DMS114 treated with DMSO at 0.1 percent for 48 hours (cell line): ENCODE measurements at regions not wholly inside any gene's neighbourhood (a gene's known extent, or its start where the extent isn't known, plus 50 kb on each side); places are given as distances from the start of the nearest gene placed in this dataset.

ENCODE experiments used
- DNase-seq: peaks from one replicate; lab custom pipeline; 2025; ENCODE audit not compliant: unreplicated experiment; lab: John Stamatoyannopoulos, UW

DNA sequence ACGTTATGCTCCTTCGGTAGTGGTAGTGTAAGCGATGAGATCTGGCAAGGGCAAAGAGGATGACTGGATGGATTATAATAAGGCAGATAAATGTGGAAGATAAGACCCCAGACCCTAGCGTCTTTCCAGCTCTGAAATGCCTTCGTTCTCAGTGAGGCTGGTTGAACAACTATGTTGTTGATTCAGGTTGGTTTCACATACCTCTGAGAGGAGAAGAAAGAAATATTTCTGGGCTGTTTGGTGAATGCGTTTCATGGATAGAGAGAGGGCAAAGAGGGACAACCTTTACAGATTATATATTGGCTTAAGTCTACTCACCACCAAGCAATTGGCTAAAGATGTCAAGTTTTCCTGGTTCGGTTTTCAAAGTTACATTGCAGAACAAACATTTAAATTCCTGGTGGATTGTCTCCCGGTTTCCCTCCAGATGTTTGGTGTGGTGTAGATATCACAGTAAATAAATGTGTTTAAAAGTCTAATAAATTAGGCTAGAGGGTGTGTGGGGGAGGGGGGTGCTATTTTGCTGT, 190.1 kb upstream of the GLI2 start:
- DNase-seq = no peak

DNA sequence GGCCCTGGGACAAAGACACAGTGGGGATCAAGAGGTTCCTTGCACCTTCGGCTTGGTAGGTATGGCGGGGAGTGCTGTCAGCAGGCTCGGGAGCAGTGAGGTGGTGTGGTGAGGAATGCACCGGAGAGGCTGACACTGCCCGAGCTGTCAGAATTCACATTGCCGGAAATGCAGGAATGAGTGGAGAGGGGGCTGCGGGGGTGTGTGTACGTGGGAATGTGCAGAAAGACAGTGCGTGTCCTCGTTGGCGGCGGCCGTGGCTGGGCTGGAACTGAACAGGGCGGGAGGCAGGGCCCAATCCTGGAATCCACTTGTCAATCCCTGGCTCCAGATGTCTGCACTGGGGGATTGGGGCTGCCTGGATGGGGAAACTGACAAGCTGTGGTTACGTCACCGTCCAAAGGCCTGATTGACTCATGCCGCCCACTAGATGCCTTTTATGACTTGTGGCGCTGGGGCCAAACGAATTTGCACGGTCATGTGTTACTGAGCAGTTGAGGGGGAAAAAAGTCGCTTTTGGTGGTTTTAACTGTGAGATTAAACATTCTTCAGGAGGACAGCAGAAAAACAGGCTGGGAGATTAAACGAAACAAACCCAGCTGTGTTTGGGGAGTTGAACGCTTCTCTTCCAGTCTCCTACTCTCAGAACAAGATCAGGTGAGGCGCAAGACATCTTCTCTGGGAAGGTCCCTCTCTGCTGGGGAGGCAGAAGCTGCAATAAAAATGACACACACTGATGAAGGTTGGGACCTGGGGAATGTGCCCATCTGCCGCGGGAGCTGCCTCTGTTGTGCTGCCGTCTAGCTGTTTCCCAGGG, 189.4 kb upstream of the GLI2 start:
- DNase-seq = no peak

DNA sequence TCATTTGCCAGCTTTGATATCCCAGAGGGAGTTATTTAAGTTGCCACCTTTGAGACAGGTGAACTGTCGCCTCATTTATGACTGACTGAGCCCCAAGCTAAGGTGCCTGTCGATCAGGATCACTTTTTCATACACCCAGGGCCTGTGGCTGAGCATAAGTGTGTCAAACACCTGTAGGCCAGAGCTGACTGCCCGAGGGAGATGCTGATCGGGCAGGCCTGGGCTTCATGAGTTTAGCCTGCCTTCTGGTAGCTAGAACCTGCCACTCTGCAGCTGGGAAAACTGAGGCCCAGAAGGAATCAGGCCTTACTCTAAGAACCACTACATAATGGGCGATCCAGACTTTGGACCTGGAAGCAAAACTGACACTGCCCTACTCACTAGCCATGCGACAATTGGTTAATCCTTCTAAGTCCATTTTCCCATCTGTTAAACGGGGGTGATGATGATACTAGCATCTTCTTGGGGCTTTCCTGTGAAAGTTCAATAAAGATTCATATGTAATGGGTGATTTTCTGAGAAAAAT, 188.7 kb upstream of the GLI2 start:
- no peak for DNase-seq

DNA sequence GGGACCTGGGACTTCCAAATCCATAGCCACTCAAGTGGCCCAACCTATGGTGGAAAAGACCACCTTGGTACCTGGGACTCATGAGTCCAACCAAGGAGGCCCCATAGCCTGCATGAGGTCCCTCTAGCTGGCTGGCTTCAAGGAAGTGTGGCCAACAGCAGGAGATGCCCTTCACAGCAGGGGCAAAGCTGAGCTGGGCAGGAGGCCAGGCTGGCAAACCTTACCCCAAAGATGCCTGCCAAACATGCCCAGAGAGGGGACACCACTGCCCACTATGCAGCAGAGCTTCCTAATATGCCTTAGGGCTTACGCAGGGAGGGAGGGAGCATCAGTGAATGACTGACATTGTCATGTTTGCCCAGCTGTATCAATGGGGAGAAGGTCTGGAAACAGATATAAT, 188.0 kb upstream of the GLI2 start:
- DNase-seq = no peak

DNA sequence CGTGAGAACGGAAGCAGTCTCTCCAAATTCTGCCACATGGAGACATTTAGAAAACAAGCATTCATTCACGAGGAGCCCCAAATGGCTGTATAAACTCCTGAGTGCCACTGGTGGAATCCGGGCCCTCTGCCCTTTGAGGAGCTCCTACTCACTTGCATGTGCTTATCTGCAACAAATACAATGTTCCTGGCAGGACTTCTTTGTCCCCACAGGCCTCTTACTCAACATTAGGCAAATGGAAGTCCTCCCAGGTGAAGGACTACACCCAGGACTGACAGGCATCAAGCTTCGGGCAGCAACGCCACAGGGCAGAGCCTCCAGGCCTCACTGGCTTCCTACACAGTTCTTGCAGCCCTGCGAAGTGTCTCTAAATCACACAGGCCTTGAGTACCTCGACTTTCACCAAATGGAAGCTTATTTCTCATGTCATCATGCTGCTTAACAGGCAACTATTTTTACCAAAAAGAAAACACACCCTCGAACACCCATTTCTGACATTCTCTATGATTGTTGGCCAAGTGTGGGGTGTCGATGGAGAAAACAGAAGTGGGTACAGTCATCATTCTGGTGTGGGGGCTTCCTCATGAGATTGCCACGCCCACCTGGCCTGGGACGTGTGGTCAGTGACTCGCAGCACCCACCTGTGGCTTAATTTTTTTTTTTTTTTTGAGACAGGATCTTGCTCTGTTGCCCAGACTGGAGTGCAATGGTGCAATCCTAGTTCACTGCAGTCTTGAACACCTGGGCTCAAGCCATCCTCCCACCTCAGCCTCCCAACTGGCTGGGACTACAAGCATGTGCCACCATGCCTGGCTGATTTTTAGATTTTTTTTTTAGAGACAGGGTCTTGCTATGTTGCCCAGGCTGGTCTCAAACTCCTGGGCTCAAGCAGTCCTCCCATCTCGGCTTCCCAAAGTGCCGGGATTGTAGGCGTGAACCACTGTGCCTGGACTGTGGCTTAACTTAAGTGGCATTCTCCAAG, 186.8 kb upstream of the GLI2 start:
- no peak for DNase-seq

DNA sequence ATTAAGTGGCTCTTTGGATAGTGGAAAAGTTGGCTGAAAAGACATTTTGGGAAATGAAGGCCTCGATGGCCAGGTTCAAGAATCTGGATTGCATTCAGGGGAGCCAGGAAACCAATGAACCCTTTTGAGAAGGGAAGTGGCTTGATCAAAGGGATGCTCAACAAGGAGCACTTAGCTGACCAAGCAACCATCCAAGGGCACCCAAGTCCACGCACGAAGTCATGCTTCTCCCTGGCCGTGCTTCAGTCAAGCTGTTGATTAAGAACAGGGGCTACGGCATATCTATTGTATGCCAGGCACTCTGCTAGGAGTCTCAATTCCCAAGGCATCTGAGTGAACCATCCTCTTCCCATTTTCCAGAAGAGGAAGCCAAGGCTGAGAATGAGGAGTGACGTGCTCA, 185.8 kb upstream of the GLI2 start:
- no peak for DNase-seq

DNA sequence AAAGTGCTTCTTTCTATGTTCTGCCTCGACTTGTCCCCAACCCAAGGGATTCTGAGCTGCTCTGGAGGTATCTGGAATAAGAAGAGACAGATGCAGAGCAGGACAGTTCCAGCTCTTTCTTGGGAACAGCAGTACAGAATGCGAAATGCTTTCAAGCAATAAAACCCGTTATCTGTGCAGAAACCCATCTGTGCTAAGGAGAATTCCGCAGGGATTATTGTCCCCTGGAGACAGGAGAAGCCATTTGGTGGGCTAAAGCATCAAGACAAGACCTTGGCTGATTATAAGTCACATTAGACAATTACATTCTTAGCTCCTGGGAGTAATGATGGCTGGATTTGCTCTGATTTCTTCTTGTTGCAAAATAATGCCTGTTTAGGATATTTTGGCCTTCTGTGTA, 185.4 kb upstream of the GLI2 start:
- DNase-seq = no peak

DNA sequence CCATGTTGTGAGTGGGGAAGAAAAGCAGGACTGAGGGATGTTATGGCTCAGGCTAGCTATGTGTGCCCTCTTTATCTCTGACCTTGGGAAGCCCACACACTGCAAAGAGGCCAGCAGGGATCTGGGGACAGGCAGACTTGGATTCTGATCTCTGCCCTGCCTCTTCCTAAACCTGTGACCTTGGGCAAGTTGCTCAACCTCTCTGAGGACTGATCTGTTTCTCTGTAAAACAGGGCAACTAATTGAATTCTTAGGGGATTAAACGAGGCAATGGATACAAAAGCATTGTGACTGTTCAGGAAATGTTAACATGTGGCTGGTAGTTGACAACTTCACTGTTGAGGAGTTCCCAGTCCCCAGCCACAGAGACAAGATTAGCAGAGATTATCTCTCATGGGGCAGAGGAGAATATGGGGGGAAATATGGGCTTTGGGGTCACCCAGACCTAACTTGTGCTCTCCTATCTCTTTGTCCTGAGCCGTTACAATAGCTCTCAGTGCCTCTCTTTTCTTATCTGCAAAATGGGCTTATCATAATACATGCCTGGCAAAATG, 184.7 kb upstream of the GLI2 start:
- DNase-seq = no peak

DNA sequence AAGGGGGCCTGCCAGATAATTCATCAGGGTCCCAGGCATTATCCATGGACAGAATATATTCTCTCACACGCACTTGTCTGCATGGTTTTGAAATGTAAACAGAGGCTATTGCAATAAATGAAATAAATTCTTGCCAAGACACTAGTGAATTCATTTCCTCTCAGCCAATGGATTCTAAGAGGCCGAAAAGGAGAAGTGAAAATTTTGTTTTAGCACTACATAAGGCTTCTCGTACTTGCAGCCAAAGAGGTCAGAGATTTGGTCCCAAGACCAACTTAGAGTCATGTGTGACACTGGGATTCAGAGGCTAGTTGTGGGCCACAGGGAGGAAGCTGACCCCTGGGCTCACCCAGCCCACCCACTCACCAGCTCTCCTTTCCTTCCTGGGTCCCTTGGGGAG, 184.1 kb upstream of the GLI2 start:
- DNase-seq = no peak

DNA sequence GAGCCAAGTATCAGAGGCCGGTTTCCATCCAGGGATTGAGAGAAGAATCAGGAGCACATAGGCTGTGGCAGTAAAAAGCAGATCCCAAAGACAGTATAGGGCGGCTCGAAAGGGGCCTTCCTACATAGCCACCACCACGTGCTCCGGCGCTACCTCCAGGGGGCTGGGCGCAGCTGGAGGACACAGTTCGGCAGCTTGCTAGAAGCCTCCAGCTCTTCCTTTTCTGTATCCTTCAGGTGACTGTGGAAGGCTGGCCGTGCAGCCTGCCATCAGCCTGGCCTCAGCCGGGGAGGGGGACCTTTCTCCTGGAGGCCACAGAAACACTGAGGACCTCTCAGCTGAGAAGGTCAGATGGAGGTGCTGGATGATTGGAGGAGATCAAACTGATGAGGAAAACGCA, 183.6 kb upstream of the GLI2 start:
- DNase-seq = no peak

DNA sequence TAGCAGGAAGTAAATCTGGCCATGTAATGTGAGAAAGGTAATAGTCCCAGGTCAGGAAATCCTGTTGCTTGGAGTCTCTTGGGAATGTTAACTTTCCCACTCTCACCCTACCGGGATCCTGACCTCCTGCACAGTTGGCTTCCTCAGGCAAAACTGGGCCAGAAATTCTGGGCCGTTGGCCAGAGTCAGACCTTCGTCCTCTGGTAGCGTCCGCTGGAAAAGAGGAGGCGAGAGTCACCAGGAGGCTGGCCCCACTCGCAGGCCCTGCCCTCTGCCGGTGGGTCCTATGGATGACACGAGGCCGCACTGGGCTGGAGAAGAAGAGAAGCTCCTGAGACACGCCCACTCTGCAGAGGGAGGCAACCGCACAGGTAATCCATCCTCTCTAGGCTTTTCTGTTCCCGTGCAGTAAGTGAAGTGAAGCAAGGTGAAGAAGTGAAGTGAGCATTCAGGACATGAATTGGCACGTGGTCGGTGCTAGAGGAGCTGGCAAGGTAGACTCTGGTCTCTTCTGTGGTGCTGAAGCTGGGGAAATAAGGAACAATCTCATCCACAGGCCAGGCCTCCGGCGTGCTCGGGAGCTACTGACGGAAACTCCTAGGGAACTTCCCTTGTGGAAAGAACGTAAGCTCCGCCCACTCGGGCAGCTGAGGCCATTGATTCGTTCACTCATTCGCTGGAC, 182.7 kb upstream of the GLI2 start:
- DNase-seq = no peak

DNA sequence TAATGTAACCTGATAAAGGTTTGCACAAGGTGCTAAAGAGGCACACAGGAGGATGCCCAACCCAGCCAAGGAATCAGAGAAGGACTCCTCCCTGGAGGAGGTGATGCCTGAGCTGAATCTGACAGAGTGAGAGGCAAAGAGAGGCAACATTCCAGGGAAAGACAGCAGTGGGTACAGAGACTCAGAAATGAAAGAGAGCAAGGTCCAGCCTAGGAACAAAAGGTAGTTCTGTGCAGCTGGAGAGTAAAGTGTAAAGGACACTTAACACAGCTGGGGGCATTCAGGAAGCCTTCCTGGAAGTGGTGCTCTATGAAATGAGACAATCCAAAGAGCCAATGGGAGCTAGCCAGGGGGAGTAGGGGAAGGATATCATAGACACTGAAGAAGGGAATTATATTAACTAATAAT, 181.0 kb upstream of the GLI2 start:
- DNase-seq = no peak

DNA sequence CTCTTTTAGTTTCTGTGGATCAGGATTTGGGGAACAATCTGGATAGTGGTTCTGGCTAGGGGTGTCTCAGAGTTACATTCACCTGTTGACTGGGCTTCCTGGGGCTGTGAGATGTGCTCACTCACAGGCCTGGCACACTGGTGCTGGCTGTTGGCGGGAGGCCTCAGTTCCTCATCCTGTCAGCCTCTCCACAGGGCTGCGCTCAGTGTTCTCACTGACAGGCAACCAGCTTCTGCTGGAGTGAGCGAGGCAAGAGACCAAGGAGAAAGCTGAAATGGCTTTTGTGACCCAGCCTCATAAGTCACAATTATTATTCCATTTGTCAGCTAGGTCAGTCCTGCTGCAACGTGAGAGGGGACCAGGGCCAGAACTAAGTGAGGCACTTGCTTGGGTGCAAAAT, 180.6 kb upstream of the GLI2 start:
- no peak for DNase-seq

DNA sequence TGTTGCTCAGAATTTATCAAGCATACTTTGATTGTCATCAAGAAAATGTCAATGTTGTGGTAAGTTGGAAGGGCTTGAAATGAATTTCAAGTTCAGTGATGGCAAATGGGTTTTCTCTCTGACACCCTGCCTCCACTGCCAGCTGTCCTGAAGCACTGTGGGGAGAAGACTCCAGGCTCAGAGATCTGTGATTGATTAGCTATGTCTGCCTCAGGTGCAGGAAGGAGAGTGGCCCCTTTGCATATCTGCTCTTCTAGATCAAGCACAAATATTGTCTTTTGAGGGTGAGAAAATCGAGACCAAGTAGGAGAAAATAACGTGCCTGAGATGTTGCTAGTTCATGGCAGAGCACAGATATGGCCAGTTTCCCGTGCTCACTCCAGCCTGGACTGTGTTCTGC, 178.8 kb upstream of the GLI2 start:
- DNase-seq = no peak

DNA sequence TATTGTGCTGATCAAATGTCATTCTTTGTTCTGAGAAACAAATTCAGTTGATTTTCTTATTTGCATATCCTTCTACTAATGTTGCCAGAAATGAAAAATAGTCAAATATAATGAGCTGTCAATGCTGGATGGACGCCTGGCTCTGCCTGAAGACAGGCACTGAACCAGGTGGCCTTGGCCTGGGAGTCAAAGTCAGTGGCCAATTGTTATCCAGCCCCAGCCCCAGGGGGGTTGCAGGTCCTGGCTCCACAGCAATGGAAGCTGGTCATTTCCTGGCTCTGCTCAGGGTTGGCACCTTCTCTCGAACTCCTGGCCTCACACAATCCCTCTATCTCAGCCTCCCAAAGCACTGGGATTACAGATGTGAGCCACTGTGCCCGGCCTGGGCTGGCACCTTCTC, 176.8 kb upstream of the GLI2 start:
- DNase-seq = no peak

DNA sequence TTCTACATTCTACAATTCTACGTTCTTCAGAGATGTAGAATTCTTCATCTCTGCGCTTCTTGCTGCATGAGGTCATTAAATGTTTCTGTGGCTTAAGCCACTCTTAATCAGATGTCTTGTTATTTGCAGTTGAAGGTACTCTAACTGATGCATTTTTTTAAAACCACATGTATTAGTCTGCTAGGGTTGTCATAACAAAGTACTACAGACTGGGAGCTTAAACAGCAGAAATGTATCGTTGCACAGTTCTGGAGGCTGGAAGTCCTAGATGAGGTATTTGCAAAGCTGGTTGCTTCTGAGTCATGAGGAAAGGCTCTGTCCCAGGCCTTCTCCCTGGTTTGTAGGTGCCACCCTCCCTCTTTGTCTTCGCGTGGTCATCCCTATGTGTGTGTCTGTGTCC, 176.3 kb upstream of the GLI2 start:
- DNase-seq = no peak

DNA sequence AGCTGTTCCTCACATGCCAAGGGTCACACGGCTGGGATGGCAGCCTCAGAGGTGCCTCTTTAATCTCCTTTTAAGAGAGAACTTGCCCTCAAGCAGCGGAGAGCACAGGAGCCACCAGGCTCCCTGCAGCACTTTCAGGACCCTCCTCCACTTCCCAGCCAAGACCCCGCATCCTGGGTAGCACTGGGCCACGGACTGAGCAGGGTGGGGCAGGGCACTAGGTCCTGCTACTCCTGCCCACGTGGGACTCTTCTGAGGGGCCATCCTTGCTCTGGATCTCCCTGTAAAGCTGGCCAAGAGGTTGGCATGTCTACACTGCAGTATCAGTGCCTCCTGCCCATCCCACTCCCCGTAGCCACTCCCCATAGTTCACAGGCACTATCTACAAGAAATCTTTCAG, 175.3 kb upstream of the GLI2 start:
- DNase-seq = no peak

DNA sequence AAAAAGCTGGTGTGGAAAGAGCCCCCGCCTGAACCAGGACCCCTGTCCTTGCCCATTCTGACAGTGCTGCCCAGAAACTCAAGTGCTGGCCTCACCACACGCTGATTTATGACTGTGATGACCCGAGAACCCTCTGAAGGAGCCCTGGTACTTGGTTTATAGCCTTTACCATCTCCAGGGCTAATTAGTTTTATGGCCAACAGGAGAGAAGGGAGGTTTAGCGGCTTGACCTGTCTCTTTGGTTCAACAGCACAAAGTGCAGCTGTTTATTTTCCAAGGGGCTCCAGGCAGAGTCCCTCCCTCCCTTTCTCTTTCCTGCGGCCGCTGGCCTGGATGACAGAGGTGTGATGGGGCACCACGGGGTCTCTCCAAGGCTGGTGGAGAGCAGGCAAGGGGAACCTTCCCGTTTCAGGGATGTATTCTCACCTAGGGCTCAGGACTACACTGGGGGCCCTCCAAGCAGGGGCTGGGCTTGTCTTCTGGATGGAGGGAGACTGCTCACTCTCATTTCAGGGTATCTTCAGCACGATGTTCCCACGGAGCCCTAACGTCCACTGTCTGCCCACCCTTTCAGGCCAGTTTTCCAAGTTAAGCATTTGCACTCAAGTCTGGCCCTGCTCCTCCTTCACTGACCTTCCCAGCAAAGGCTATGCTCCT, 174.2 kb upstream of the GLI2 start:
- DNase-seq = no peak

DNA sequence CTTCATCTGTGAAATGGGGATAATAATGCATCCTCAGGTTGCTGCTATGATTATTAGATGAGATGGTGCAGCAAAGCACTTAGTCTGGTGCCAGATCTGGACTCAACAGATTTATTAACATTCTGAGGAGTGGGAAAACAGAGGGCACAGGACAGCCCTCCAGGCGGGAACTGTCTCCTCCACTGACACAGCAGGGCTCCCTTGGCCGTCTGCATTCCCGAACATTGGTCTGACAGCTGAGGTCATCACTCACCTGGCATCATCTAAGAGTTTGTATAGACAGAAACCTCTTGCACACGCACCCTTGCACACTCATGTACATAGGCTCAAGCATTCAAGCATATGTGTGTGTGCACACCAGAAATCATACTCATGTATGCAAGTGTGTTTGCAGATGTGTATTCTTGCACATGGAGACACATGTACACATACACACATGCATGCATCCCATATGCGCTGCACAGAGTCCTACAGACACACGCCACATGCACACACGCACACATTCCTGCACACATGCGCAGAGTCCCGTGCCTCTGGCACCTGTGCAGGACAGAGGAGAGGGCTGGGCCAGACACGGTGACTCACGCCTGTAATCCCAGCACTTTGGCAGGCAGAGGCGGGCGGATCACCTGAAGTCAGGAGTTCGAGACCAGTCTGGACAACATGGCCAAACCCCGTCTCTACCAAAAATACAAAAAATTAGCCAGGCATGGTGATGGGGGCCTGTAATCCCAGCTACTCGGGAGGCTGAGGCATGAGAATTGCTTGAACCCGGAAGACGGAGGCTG, 173.3 kb upstream of the GLI2 start:
- no peak for DNase-seq

DNA sequence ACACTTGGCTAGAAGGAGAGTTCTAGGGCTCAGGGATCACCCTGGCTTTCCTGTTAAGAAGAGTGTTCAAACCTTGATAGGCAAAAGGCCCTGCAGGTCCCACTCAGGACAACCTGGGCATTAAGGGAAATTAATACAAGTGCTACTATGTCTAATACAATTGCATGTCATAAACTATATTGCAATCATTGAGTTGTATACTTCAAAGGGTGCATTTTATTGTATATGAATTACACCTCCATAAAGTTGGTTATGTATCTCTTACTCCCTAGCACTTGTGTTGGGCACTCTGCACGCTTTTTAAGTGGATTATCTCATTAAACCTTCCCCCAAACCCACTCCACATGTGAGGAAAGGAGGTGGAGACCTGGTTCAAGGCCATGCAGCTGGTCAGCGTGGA, 172.1 kb upstream of the GLI2 start:
- no peak for DNase-seq
